MG63 (cell line): ENCODE measurements at regions not wholly inside any gene's neighbourhood (a gene's known extent, or its start where the extent isn't known, plus 50 kb on each side); places are given as distances from the start of the nearest gene placed in this dataset.
"Not testable (repeated sequence)": the region's sequence is repeated elsewhere in the genome, so short reads cannot be mapped to it uniquely, and the experiment has no call there.

Experiments
- DNase-seq: peaks from one replicate; pipeline ENCODE4 v3.0.0-alpha.2; 2020
- H3K27me3 ChIP-seq: fragments of 250-450 bp; sonication (Bioruptor Pico); 2 replicates; pipeline ENCODE4 v1.5.1; 2020; ENCODE audit warnings: mild to moderate bottlenecking, moderate library complexity
- H3K36me3 ChIP-seq: fragments of 250-450 bp; sonication (Bioruptor Pico); 2 replicates; pipeline ENCODE4 v1.5.1; 2020; ENCODE audit warnings: mild to moderate bottlenecking, moderate library complexity
- H3K4me3 ChIP-seq: fragments of 250-450 bp; sonication (Bioruptor Pico); 2 replicates; pipeline ENCODE4 v1.5.1; 2020; ENCODE audit warnings: mild to moderate bottlenecking, moderate library complexity
- H3K9me3 ChIP-seq: fragments of 250-450 bp; sonication (Bioruptor Pico); 2 replicates; pipeline ENCODE4 v1.5.1; 2020; ENCODE audit warnings: mild to moderate bottlenecking, moderate library complexity

- Histone ChIP-seq H3K27me3 (no peaks in the 10 kb centered on the region), H3K9me3 (no peaks in the 10 kb centered on the region), H3K4me3 (no peak overlapping the region), H3K36me3 (no peaks in the 10 kb centered on the region)
- no peak for DNase-seq
Measured at GRCh38 chr6:74928203-74928602, 277.6 kb downstream of the COL12A1 start.

GRCh38 chr6:74927299-74927698 is 278.6 kb downstream of the COL12A1 start:
- Histone ChIP-seq H3K9me3 (no peaks in the 10 kb centered on the region), H3K4me3 (no peak overlapping the region)
- no peak for DNase-seq

GRCh38 chr6:74925683-74926082 is 280.2 kb downstream of the COL12A1 start:
- Histone ChIP-seq H3K36me3 (no peaks in the 10 kb centered on the region), H3K4me3 (no peak overlapping the region), H3K9me3 (no peaks in the 10 kb centered on the region), H3K27me3 (no peaks in the 10 kb centered on the region)
- no peak for DNase-seq

More at GRCh38 chr6:74927299-74927698, 278.6 kb downstream of the COL12A1 start:
- no peaks in the 10 kb centered on the region for H3K36me3 ChIP-seq
- H3K27me3 ChIP-seq: no peaks in the 10 kb centered on the region

GRCh38 chr6:74914888-74915287 is 291.0 kb downstream of the COL12A1 start:
- DNase-seq: no peak
- Histone ChIP-seq H3K27me3 (no peaks in the 10 kb centered on the region), H3K4me3 (no peak overlapping the region), H3K36me3 (no peaks in the 10 kb centered on the region), H3K9me3 (no peaks in the 10 kb centered on the region)

GRCh38 chr6:74912234-74912633 is 293.6 kb downstream of the COL12A1 start:
- Histone ChIP-seq H3K9me3 (no peaks in the 10 kb centered on the region), H3K4me3 (no peak overlapping the region), H3K27me3 (no peaks in the 10 kb centered on the region), H3K36me3 (no peaks in the 10 kb centered on the region)
- no peak for DNase-seq

GRCh38 chr6:74902846-74903245 is 303.0 kb downstream of the COL12A1 start:
- no peak for DNase-seq
- H3K36me3 ChIP-seq: no peaks in the 10 kb centered on the region
- H3K27me3 ChIP-seq: no peaks in the 10 kb centered on the region
- H3K9me3 ChIP-seq: peaks cover 8% of the 10 kb centered on the region
- H3K4me3 ChIP-seq: no peak overlapping the region

GRCh38 chr6:74902089-74902488 is 303.8 kb downstream of the COL12A1 start:
- H3K9me3 ChIP-seq: peaks cover 10% of the 10 kb centered on the region
- no peak overlapping the region for H3K4me3 ChIP-seq
- no peak for DNase-seq
- H3K27me3 ChIP-seq: no peaks in the 10 kb centered on the region
- no peaks in the 10 kb centered on the region for H3K36me3 ChIP-seq

- Histone ChIP-seq H3K27me3 (no peaks in the 10 kb centered on the region), H3K36me3 (no peaks in the 10 kb centered on the region), H3K4me3 (no peak overlapping the region), H3K9me3 (peaks cover 12% of the 10 kb centered on the region)
- DNase-seq: no peak
Measured at GRCh38 chr6:74901576-74901975, 304.3 kb downstream of the COL12A1 start.

GRCh38 chr6:74899416-74899815 is 306.4 kb downstream of the COL12A1 start:
- H3K4me3 ChIP-seq: no peak overlapping the region
- peaks cover 12% of the 10 kb centered on the region for H3K9me3 ChIP-seq
- H3K36me3 ChIP-seq: no peaks in the 10 kb centered on the region
- no peaks in the 10 kb centered on the region for H3K27me3 ChIP-seq
- DNase-seq: no peak

- DNase-seq: no peak
- H3K27me3 ChIP-seq: no peaks in the 10 kb centered on the region
- no peaks in the 10 kb centered on the region for H3K36me3 ChIP-seq
- 0 out of 2 replicates have a peak, but pooled peaks cover 2% of the 10 kb centered on the region for H3K9me3 ChIP-seq
- H3K4me3 ChIP-seq: no peak overlapping the region
Measured at GRCh38 chr6:74892091-74892490, 313.8 kb downstream of the COL12A1 start.

GRCh38 chr6:74891349-74891831 is 314.5 kb downstream of the COL12A1 start:
- no peak overlapping the region for H3K4me3 ChIP-seq
- no peaks in the 10 kb centered on the region for H3K36me3 ChIP-seq
- no peaks in the 10 kb centered on the region for H3K27me3 ChIP-seq
- H3K9me3 ChIP-seq: no peaks in the 10 kb centered on the region
- DNase-seq: no peak

- Histone ChIP-seq H3K27me3 (no peaks in the 10 kb centered on the region), H3K4me3 (no peak overlapping the region), H3K9me3 (no peaks in the 10 kb centered on the region), H3K36me3 (no peaks in the 10 kb centered on the region)
- DNase-seq: no peak
Measured at GRCh38 chr6:74889635-74890034, 316.2 kb downstream of the COL12A1 start.

GRCh38 chr6:74888741-74889140 is 317.1 kb downstream of the COL12A1 start:
- H3K36me3 ChIP-seq, H3K9me3 ChIP-seq, H3K4me3 ChIP-seq, DNase-seq, H3K27me3 ChIP-seq: not testable (repeated sequence)

GRCh38 chr6:74879976-74880375 is 325.9 kb downstream of the COL12A1 start:
- DNase-seq: no peak

GRCh38 chr6:74879234-74879633 is 326.6 kb downstream of the COL12A1 start:
- H3K36me3 ChIP-seq: no peaks in the 10 kb centered on the region
- peak; percentile 54 for DNase-seq
- no peaks in the 10 kb centered on the region for H3K27me3 ChIP-seq
- no peaks in the 10 kb centered on the region for H3K9me3 ChIP-seq
- H3K4me3 ChIP-seq: no peak overlapping the region

More at GRCh38 chr6:74879976-74880375, 325.9 kb downstream of the COL12A1 start:
- Histone ChIP-seq H3K4me3 (no peak overlapping the region), H3K9me3 (no peaks in the 10 kb centered on the region), H3K27me3 (no peaks in the 10 kb centered on the region), H3K36me3 (no peaks in the 10 kb centered on the region)

GRCh38 chr6:74875193-74875592 is 330.7 kb downstream of the COL12A1 start:
- Histone ChIP-seq H3K9me3 (no peaks in the 10 kb centered on the region; the same call in 1 of the 2 replicates), H3K36me3 (no peaks in the 10 kb centered on the region), H3K27me3 (no peaks in the 10 kb centered on the region), H3K4me3 (no peak overlapping the region)
- no peak for DNase-seq

- Histone ChIP-seq H3K36me3 (no peaks in the 10 kb centered on the region), H3K4me3 (no peak overlapping the region), H3K27me3 (no peaks in the 10 kb centered on the region), H3K9me3 (no peaks in the 10 kb centered on the region; the same call in 1 of the 2 replicates)
- DNase-seq: no peak
Measured at GRCh38 chr6:74872754-74873476, 332.9 kb downstream of the COL12A1 start.

- H3K4me3 ChIP-seq: no peak overlapping the region
- no peaks in the 10 kb centered on the region for H3K36me3 ChIP-seq
- no peaks in the 10 kb centered on the region; the same call in 1 of the 2 replicates for H3K9me3 ChIP-seq
- H3K27me3 ChIP-seq: no peaks in the 10 kb centered on the region
- no peak for DNase-seq
Measured at GRCh38 chr6:74871757-74872156, 334.1 kb downstream of the COL12A1 start.
